HG03064 (cell line): ENCODE measurements at regions not wholly inside any gene's neighbourhood (a gene's known extent, or its start where the extent isn't known, plus 50 kb on each side); places are given as distances from the start of the nearest gene placed in this dataset.

ENCODE experiments used
- ATAC-seq: cut with Tn5 transposase; IDR thresholded peaks from one replicate; pipeline ENCODE4 v1.9.1; 2021; ENCODE audit warnings: low read depth; ENCODE audit not compliant: unreplicated experiment

GRCh38 chr3:80543154-80543553 lies 775.4 kb upstream of the ROBO1 start:
- no peak for ATAC-seq

- no peak for ATAC-seq
These were observed 774.7 kb upstream of the ROBO1 start for GRCh38 chr3:80542456-80542855.

GRCh38 chr3:80537680-80538079 lies 769.9 kb upstream of the ROBO1 start:
- ATAC-seq = no peak

DNA sequence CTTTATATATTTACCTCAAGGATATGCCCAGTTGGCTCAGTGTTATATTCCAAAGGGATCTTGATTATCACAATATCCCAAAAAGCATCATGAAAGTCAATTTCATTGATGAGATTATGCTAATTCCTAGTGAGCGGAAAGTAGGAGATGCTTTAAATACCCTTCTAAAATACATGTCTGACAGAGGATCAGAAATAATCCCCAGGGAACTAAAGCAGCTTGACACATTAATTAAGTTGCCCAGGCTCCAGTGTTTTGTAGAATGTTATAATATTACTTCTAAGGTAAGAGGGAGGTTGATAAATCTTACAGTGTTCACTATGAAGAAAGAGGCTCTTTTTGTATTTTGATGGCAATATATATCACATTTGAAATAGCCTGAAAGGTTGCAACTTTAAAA lies 767.5 kb upstream of the ROBO1 start:
- ATAC-seq = no peak

GRCh38 chr3:80533553-80533952 lies 765.8 kb upstream of the ROBO1 start:
- no peak for ATAC-seq

- ATAC-seq = no peak
These were observed 758.4 kb upstream of the ROBO1 start for GRCh38 chr3:80526153-80526552.

DNA sequence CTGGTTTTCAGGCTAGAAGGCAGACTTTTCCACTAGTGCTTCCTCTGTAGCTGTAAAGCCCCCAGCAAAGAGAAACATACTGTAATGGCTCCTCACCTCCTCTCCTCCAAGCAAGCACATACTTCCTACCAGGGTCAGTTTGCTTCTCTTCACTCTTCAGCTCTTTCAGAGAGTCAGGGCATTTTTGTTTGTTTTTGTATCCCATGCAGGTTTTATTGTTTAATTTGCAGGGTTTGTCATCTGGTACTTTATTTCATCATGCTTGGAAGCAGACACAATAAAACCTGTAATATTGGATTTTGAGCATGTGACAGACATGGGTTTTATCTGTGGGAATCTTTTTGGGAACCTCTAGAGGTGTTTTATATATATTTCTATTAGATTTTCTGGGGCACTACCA lies 753.3 kb upstream of the ROBO1 start:
- ATAC-seq = no peak

- no peak for ATAC-seq
These were observed 751.6 kb upstream of the ROBO1 start for GRCh38 chr3:80519436-80519835.

DNA sequence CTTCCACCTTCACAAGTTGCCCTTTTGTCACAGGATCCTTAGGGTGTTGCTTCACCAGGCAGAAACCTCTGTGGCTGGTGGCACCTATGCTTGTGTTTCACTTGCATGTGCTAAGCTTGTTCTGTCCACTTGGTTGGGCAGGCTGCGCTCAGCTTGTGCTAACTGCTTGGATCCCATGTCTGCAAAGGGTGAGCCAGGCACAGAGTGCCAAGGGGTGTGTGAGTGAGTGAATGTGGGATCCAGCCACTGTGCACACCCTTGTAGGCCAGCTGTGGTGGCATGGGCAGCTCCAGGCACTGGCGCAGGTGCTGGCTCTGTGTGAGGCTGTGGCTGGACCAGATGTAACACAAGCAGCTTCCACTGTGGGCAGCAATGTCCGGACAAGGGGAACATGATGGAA lies 728.7 kb upstream of the ROBO1 start:
- ATAC-seq = no peak

- ATAC-seq = no peak
These were observed 724.4 kb upstream of the ROBO1 start for GRCh38 chr3:80492162-80492561.

DNA sequence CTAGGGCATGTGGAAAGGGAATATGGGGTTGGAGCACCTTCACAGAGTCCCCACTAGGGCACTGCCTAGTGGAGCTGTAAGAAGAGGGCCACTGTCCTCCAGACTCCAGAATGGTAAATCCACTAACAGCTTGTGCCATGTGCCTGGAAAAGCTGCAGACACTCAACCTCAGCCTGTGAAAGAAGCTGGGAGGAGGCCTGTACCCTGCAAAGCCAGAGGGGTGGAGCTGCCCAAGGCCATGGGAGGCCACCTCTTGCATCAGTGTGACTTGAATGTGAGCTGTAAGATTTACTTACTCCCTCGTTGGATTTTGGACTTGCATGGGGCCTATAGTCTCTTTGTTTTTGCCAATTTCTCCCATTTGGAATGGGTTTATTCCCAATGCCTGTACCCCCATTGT lies 705.2 kb upstream of the ROBO1 start:
- ATAC-seq = no peak

DNA sequence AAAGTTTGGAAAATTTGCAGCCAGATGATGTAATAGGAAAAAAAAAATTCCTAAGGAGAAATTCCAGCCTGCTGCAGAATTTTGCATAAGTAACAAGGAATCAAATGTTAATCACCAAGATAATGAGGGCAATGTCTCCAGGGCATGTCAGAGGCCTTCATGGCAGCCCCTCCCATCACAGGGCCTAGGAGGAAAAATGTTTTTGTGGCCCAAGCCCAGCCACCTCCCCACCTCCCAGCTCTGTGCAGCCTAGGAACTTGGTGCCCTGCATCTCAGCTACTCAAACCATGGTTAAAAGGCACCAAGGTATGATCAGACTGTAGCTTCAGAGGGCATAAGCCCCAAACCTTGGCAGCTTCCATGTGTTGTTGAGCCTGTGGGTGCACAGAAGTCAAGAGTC lies 704.7 kb upstream of the ROBO1 start:
- ATAC-seq = no peak

DNA sequence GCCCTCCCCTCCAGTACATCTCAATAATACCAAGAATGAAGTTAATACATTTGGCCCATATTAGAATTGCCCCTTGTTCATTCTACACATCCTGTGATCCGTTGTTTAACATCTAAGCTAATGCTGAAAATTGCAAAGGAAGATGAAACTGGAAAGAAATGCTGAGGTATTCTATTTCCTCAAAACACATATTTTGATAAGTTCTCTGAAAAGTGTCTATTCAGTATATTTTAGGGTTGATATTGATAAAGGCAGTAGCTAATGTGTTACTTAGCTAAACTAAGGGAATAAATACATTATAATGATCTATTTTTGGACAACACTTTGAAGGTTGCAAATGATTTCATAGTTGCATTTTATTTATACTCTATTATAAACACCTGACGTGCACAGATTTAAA lies 702.6 kb upstream of the ROBO1 start:
- no peak for ATAC-seq

- ATAC-seq = no peak
These were observed 697.9 kb upstream of the ROBO1 start for GRCh38 chr3:80465746-80466145.

- ATAC-seq = no peak
These were observed 683.6 kb upstream of the ROBO1 start for GRCh38 chr3:80451393-80451792.

GRCh38 chr3:80445641-80446040 lies 677.8 kb upstream of the ROBO1 start:
- ATAC-seq = no peak

DNA sequence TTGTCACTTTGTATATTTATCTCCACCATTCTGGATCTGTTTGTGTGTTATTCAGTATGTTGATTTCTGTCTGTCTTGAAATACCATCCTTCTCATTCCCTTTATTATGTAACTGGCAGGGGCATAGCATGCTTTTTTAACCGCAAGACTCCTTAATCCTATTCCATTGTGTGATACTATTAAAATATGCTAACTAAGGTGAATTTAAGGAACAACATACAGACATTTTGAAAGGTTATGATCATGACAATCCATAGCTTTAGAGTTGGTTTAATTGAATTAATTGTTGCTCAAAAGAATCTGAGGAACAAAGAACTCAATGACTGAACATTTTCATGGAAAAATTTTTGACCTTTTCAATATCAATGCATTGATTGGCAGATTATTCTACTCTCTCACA lies 677.3 kb upstream of the ROBO1 start:
- no peak for ATAC-seq

- no peak for ATAC-seq
These were observed 671.7 kb upstream of the ROBO1 start for GRCh38 chr3:80439490-80439889.

DNA sequence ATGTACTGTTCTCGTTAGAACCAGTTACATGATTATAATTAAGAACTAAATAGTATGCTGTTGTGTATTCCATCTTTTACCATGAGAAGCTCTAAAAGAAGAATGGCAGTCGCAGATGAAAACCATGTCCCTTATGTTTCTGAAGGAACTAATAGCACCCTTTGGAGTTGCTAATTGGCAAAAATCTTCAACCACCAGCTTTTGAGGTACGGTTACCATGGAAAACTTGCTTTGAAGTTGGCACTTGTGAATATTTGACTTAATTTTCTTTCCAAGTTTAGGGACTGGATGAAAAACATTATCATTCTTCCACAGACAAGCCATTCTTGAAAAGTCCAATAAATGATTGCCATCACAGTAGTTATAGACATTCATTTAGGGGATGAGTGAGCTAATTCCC lies 666.6 kb upstream of the ROBO1 start:
- ATAC-seq = no peak

- ATAC-seq = no peak
These were observed 657.2 kb upstream of the ROBO1 start for GRCh38 chr3:80424951-80425350.

DNA sequence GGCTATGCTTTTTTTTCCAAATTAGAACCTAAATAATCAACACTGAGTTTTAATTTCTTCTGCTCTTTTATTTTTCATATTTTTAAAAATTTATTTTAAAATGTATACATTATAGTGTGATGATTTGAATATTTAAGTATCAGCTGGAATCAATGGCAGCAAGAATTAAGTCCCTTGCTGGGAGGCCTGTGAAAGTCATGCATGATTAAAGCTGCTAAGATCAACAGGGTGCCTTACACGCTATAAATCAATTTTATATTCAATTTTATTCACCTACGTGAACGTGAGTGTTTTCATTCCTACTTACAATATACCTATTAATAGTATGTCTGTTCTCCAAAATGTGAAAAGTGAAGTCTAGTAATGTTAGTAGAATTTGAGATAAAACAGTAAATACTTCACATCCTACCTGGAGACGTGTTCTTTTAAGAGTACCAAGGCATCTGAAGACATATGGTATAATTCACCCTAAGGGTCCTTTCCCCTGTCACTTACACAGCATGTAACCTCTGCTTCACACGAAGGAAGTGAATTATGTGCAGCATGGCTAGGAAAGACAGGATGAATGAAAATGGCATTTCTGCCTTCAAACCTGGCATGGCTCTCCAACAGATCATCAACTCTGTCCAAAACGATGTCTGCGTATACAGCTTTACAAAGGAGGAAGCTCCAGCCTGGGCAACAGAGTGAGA lies 640.4 kb upstream of the ROBO1 start:
- ATAC-seq = no peak

GRCh38 chr3:80405618-80406017 lies 637.8 kb upstream of the ROBO1 start:
- no peak for ATAC-seq

DNA sequence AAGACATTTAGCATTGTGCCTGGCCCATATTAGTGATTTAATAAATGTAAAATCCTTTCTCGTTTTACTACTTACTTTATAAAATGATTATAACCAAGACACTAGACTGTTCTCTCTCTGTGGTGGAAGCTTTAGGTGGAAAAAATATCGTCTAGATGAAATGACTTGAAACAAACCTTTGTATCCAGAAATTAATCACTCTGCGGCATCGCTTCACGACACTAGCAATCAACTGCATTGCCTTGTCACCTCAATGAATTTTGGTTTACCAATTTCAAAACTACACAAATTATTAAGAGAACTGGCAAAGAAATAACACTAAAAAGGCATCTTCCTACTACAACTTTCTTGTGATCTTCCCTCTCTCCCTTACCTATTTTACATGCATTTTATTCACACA lies 627.2 kb upstream of the ROBO1 start:
- ATAC-seq = no peak
